ENCODE measurements at regions not wholly inside any gene's neighbourhood (a gene's known extent, or its start where the extent isn't known, plus 50 kb on each side); places are given as distances from the start of the nearest gene placed in this dataset.
"Not testable (repeated sequence)": the region's sequence is repeated elsewhere in the genome, so short reads cannot be mapped to it uniquely, and the experiment has no call there.

DNA sequence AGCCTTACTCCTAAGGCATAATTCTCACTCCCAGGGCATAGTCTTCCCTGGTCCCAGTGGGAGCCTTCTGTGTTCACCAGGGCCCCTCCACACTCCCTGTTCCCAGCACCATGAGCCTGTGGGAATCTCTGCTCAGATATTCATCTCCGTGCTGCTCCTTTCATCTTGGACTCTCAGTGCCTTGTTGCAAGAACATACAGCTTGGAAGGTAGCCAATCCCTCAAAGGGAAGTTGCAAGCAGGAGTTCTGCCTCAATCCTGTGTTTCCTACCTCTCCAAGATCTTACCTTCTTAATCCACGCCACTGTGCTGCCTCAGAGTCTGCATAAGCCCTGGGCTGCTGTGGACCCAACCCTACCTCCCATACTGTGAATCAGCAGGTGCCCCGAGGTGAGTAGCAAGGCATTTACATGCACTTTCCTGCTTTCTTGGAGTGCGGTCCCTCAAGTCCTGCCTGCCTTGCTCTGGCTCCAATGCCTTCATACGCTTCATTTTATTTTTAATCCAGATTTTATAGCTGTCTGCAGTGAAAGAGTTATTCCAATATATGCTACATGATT lies 413.8 kb upstream of the RAB6C start:
- no peaks in the 10 kb centered on the region for H3K4me1 ChIP-seq (ENCODE audit: control insufficient read depth, extremely low read depth, insufficient read depth, low read length)
- H3K4me3 ChIP-seq (ENCODE audit: control insufficient read depth in 2 of 3, extremely low read depth in 1 of 3, insufficient read depth in 2 of 3, low read depth in 1 of 3, low read length in 3 of 3), result no peak overlapping the region
- no peak for DNase-seq (ENCODE audit: low read depth, low spot score)
- H3K27ac ChIP-seq (ENCODE audit: control insufficient read depth, insufficient read depth, low read length), result no peak overlapping the region
- no peak overlapping the region for H2AFZ ChIP-seq (ENCODE audit: control insufficient read depth, low read length)
- no peak for TF ChIP-seq EZH2 (IDR thresholded peaks at IDR 0.05; ENCODE audit: low read length)
- TF ChIP-seq, protein P1, sequence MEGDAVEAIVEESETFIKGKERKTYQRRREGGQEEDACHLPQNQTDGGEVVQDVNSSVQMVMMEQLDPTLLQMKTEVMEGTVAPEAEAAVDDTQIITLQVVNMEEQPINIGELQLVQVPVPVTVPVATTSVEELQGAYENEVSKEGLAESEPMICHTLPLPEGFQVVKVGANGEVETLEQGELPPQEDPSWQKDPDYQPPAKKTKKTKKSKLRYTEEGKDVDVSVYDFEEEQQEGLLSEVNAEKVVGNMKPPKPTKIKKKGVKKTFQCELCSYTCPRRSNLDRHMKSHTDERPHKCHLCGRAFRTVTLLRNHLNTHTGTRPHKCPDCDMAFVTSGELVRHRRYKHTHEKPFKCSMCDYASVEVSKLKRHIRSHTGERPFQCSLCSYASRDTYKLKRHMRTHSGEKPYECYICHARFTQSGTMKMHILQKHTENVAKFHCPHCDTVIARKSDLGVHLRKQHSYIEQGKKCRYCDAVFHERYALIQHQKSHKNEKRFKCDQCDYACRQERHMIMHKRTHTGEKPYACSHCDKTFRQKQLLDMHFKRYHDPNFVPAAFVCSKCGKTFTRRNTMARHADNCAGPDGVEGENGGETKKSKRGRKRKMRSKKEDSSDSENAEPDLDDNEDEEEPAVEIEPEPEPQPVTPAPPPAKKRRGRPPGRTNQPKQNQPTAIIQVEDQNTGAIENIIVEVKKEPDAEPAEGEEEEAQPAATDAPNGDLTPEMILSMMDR (optimal IDR thresholded peaks at IDR 0.05 in 1 of 3, IDR thresholded peaks at IDR 0.05 in 1 of 3, conservative IDR thresholded peaks at IDR 0.05 in 1 of 3; ENCODE audit: extremely low read depth in 1 of 3, insufficient read depth in 2 of 3, low read length in 3 of 3), result no peak
- H3K9me3 ChIP-seq (ENCODE audit: control insufficient read depth, low read depth, low read length), result no peaks in the 10 kb centered on the region
- H3K9ac ChIP-seq (ENCODE audit: control insufficient read depth, extremely low read depth, insufficient read depth, low read length), result no peak overlapping the region
- no peak overlapping the region for H3K4me2 ChIP-seq (ENCODE audit: control insufficient read depth, extremely low read depth, insufficient read depth, low read depth, low read length)
- no peaks in the 10 kb centered on the region for H3K9me1 ChIP-seq (ENCODE audit: control insufficient read depth, extremely low read depth, insufficient read depth, low read length)
- no peaks in the 10 kb centered on the region for H3K36me3 ChIP-seq (ENCODE audit: control insufficient read depth in 2 of 2, extremely low read depth in 1 of 2, insufficient read depth in 2 of 2, low read length in 2 of 2)
- no peak for FAIRE-seq
- H4K20me1 ChIP-seq (ENCODE audit: control insufficient read depth, extremely low read depth, insufficient read depth, low read length), result no peaks in the 10 kb centered on the region
- dilution Hi-C loops (cut with MboI; ENCODE audit: extremely low pct_ligation_motif_present, low sequenced_read_pairs), result no loop called here
- H3K27me3 ChIP-seq (ENCODE audit: control insufficient read depth, extremely low read depth, insufficient read depth, low read length), result no peaks in the 10 kb centered on the region
- no peaks in the 10 kb centered on the region for H3K79me2 ChIP-seq (ENCODE audit: control insufficient read depth, insufficient read depth, low read length)

DNA sequence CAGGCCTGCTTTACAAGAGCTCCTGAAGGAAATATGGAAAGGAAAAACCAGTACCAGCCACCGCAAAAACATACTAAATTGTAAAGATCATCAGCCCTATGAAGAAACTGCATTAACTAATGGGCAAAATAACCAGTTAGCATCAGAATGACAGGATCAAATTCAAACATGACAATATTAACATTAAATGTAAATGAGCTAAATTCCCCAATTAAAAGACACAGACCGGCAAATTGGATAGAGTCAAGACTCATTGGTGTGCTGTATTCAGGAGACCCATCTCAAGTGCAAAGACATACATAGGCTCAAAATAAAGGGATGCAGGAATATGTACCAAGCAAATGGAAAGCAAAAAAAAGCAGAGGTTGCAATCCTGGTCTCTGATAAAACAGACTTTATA lies 408.7 kb upstream of the RAB6C start:
- H2AFZ ChIP-seq (ENCODE audit: control insufficient read depth, low read length); H3K27me3 ChIP-seq (ENCODE audit: control insufficient read depth, extremely low read depth, insufficient read depth, low read length); DNase-seq (ENCODE audit: low read depth, low spot score); H3K4me1 ChIP-seq (ENCODE audit: control insufficient read depth, extremely low read depth, insufficient read depth, low read length); H3K79me2 ChIP-seq (ENCODE audit: control insufficient read depth, insufficient read depth, low read length); H3K36me3 ChIP-seq (ENCODE audit: control insufficient read depth in 2 of 2, extremely low read depth in 1 of 2, insufficient read depth in 2 of 2, low read length in 2 of 2); H3K9me1 ChIP-seq (ENCODE audit: control insufficient read depth, extremely low read depth, insufficient read depth, low read length); H3K4me3 ChIP-seq (ENCODE audit: control insufficient read depth in 2 of 3, extremely low read depth in 1 of 3, insufficient read depth in 2 of 3, low read depth in 1 of 3, low read length in 3 of 3); H3K9me3 ChIP-seq (ENCODE audit: control insufficient read depth, low read depth, low read length); H4K20me1 ChIP-seq (ENCODE audit: control insufficient read depth, extremely low read depth, insufficient read depth, low read length); FAIRE-seq; H3K4me2 ChIP-seq (ENCODE audit: control insufficient read depth, extremely low read depth, insufficient read depth, low read depth, low read length); H3K9ac ChIP-seq (ENCODE audit: control insufficient read depth, extremely low read depth, insufficient read depth, low read length); H3K27ac ChIP-seq (ENCODE audit: control insufficient read depth, insufficient read depth, low read length); dilution Hi-C loops (cut with MboI; ENCODE audit: extremely low pct_ligation_motif_present, low sequenced_read_pairs): not testable (repeated sequence)

DNA sequence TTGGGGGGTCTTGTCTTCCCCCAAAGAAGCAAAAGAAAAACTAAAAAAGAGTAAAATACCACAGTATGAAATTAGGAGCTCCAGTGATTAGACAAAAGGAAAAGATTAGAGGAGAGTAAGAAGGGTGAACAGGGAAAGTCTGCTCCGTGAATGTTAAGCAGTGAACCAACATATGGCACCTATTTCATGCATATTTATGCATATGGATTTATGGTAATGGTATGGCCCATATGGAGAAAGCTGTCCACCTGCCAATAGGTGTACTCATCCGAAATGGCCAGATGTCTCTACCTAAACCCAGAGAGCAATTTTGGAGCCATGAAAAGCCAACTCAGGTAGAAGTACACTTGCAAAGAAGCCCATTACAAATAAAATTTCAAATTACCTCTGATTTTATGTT lies 404.0 kb upstream of the RAB6C start:
- Histone ChIP-seq H3K4me3 (ENCODE audit: control insufficient read depth in 2 of 3, extremely low read depth in 1 of 3, insufficient read depth in 2 of 3, low read depth in 1 of 3, low read length in 3 of 3) (no peak overlapping the region), H3K4me1 (ENCODE audit: control insufficient read depth, extremely low read depth, insufficient read depth, low read length) (no peaks in the 10 kb centered on the region), H3K27me3 (ENCODE audit: control insufficient read depth, extremely low read depth, insufficient read depth, low read length) (no peaks in the 10 kb centered on the region), H3K9me3 (ENCODE audit: control insufficient read depth, low read depth, low read length) (no peaks in the 10 kb centered on the region), H3K36me3 (ENCODE audit: control insufficient read depth in 2 of 2, extremely low read depth in 1 of 2, insufficient read depth in 2 of 2, low read length in 2 of 2) (no peaks in the 10 kb centered on the region), H2AFZ (ENCODE audit: control insufficient read depth, low read length) (no peak overlapping the region), H3K9ac (ENCODE audit: control insufficient read depth, extremely low read depth, insufficient read depth, low read length) (no peak overlapping the region), H3K9me1 (ENCODE audit: control insufficient read depth, extremely low read depth, insufficient read depth, low read length) (no peaks in the 10 kb centered on the region), H3K79me2 (ENCODE audit: control insufficient read depth, insufficient read depth, low read length) (no peaks in the 10 kb centered on the region), H4K20me1 (ENCODE audit: control insufficient read depth, extremely low read depth, insufficient read depth, low read length) (no peaks in the 10 kb centered on the region), H3K4me2 (ENCODE audit: control insufficient read depth, extremely low read depth, insufficient read depth, low read depth, low read length) (no peak overlapping the region), H3K27ac (ENCODE audit: control insufficient read depth, insufficient read depth, low read length) (no peak overlapping the region)
- dilution Hi-C loops (cut with MboI; ENCODE audit: extremely low pct_ligation_motif_present, low sequenced_read_pairs), result no loop called here
- TF ChIP-seq, protein P1 (optimal IDR thresholded peaks at IDR 0.05 in 1 of 3, IDR thresholded peaks at IDR 0.05 in 1 of 3, conservative IDR thresholded peaks at IDR 0.05 in 1 of 3; ENCODE audit: extremely low read depth in 1 of 3, insufficient read depth in 2 of 3, low read length in 3 of 3), result no peak
- TF ChIP-seq EZH2 (IDR thresholded peaks at IDR 0.05; ENCODE audit: low read length), result no peak
- FAIRE-seq (no peak), DNase-seq (ENCODE audit: low read depth, low spot score) (no peak)
